ENCODE measurements at regions not wholly inside any gene's neighbourhood (a gene's known extent, or its start where the extent isn't known, plus 50 kb on each side); places are given as distances from the start of the nearest gene placed in this dataset.

DNA sequence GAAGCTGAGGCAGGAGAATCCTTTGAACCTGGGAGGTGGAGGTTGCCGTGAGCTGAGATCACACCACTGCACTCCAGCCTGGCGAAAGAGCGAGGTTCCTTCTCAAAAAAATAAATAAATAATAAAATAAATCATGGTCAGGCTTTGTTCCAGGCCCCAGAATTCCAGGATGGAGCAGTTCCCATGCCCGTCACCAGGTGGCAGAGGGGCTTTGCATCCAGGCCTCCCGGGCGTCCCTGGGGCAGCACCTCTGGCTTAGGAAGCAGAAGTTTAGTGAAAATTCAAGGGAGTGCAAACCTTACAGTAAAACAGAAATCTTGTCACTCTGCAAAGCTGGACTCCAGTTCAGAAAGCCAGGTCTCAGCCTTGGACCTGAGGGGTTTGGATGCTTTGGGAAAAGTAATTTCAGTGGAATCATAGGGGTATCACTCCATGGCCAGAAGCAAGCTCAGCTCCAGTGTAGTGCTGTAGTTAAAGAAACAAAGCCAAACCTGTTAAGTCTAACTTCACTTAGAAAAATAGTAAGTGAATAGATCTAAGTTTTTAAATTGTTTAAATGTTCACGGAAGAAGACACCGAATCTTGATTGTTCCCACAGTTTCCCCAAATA lies 512.7 kb downstream of the CMPK2 start:
- no peak for DNase-seq (ENCODE audit: low read depth in 2 of 2)

DNA sequence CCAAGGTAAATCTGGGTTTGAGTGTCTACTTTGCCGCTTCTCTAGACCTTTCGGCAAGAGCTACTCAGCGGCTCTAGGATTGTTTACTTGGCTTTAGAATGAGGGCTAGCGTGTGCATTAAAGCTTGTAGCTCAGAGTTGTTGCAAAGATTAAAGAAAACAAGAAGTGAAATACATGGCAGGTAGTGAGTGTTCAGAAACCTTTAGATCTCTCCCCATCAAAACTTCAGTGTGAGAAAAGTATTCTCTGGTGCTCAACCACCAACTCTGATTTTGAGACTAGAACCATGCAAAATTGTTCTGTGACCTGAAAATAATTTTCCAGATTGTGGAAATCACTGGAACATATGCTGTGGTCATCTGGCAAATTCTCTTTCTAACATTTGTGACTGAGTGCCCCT lies 512.0 kb downstream of the CMPK2 start:
- DNase-seq (ENCODE audit: low read depth in 2 of 2), result no peak

DNA sequence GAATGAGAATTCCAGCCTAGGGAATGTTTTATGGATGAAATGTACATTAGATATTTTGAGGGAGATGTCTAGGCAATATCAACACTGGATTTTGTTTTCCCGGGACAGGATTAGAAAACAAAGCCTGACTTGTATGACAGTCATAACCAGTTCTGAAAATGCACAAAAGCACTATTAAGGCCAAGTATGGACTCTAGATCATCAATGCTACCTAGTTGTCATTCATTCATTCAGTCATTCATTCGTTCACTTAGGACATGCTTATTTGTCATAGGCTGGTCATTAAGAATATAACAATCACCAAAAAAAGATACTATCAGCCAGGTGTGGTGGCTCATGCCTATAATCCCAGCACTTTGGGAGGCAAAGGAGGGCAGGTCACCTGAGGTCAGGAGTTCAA lies 511.2 kb downstream of the CMPK2 start:
- no peak for DNase-seq (ENCODE audit: low read depth in 2 of 2)

DNA sequence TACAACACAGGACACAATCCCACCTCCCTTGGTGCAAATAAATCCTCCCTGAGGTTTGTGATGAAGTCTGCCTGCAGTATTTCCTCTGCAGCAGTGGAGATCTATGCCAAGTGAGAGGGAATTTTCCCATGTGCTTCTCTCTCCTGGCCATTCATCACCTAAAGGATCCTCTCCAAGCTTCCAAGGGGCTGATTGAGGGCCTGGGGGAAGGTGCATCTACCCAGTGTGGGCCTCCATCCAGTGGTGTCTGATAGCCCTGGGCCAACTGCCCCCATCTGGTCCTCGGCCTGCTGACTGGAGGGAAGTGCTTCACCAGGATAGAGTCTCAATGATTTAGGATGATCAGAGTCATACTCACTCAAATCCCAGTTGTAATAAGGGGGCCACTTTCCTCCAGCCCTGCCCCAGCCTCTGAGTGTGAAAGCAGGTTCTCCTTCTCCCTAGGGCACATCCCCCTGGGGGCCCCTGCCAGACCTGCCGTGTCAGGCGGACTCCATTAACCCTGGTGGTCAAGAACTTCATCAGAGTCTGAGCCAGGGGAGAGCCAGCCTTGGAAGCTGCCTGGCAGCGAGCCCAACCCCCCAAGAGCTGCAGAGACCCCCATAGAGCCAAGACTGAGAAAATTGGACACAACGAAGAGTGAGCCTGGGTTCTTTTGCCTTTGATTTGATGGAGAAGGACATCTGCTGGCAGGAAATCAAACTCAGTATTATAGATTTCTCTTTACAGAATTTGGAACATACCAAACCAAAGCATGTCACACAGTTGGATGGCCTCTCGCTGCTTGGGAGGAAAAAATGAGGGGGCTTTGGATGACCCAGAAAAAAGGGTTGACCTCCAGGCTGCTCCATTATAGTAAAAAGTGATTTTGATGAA lies 509.6 kb downstream of the CMPK2 start:
- DNase-seq (ENCODE audit: low read depth in 2 of 2), result no peak

DNA sequence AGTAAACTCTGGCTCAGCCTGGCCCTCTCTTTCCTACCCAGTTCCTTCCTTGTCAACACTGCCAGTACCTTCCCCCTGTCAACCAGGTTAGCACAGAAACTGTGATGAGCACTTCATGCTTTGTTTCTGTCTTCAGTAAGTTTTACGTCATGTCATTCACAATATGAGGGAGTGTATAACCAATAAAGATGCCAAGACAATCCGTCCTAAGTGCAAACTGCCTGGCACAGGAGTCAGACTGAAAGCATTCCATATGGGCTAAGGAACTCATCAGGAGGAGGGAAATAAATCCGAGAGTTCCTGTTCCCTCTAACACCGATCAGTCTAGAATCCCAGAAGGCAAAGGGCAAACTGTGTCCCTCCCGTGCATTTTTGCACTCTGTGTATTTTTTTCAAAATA lies 507.2 kb downstream of the CMPK2 start:
- DNase-seq (ENCODE audit: low read depth in 2 of 2), result no peak

DNA sequence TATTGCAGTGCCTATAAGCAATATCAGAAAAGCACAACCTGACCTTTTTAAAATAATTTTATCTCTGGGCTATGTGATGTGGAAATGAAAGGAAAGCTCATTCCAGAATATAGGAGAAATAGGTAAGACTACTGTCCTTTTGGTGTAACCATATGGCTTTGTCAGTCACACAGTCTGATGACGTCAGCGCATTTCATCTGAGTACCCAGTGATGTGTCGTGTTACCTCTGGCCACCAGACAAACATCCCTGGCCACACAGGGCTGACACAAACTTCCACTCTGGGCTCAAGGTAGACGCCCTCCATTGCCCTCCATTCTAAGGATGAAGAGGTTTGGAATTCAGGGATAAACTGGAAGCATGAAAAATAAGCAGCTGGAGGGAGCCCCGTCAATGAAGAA lies 506.7 kb downstream of the CMPK2 start:
- no peak for DNase-seq (ENCODE audit: low read depth in 2 of 2)

DNA sequence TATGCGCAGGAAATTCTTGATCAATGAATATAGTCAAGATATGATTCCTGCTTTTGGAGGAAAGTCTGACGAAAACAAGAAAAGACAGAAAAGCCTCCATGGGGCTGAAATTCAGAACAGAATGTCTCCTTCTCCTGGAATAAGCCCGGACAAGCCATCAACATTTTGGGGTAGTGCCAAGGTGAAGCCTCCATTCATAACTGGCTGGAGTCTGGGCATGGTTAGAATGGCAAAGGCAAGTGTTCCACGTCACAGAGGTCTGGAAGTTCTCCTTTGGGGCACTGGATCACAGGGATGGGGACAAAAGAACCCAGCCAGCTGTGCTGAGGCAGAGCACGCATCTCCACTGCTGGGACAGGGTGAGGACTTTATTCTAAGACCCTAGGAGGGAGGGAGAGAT lies 505.7 kb downstream of the CMPK2 start:
- DNase-seq (ENCODE audit: low read depth in 2 of 2), result no peak

DNA sequence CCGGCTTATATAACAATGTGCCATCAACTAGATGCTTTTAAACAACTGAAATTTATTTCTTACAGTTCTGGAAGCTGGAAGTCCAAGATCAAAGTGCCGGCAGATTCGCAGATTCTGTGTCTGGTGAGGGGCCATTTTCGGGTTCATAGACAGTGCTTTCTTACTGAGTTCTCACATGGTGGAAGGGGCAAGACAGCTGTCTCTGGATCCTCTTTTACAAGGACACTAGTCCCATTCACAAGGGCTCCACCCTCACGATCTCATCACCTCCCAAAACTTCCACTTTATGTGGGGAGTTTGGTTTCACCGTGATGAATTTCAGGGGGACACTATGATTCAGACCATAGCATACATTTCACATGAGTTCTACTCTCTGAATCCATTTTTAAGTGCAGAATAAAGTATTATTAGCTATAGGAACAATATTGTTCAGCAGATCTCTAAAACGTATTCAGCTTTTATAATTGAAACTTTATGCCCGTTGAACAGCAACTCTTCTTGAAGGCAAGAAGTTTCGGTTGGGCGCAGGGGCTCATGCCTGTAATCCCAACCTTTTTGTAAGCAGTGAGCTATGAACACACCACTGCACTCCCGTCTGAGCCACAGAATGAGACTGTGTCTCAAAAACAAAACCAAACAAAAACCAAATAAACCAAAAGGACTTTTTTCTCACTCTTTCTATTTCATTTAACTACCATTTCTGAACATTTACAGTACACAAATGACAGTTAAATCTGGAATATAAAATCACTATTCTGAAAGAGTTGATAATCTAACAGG lies 502.8 kb downstream of the CMPK2 start:
- no peak for DNase-seq (ENCODE audit: low read depth in 2 of 2)

DNA sequence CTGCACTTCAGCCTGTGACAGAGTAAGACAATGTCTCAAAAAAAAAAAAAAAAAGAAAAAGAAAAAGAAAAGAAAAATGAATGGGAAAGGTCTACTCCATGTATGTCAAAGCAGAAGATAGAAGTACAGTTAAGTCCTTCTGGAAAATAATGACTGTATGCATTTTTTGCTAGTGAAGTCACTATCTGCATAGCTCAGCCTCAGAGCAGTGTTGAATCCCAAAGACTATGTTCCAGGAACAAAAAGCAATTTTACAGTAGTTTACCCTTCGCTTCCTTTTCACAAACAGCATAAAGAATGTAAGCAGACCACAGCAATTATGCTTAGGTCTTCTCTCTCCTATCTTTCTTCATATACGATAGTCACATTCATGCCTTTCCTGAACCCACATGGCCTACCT lies 497.4 kb downstream of the CMPK2 start:
- DNase-seq (ENCODE audit: low read depth in 2 of 2), result no peak

DNA sequence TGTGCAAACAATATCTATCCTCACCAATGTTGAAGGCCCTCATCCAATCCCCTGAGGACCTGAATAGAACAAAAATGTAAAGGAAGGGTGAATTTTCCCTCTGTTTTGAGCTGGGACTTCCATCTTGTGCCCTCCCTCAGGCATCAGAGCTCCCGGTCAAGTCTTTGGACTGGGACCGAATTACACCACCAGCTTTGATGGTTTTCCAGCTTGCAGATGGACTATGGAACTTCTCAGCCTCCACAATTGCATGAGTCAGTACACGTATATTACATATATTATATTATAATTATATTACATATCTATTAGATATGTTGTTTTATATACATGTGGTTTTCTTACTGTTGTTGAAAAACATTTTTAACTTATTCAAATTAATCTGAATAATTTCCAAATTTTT lies 496.4 kb downstream of the CMPK2 start:
- no peak for DNase-seq (ENCODE audit: low read depth in 2 of 2)

DNA sequence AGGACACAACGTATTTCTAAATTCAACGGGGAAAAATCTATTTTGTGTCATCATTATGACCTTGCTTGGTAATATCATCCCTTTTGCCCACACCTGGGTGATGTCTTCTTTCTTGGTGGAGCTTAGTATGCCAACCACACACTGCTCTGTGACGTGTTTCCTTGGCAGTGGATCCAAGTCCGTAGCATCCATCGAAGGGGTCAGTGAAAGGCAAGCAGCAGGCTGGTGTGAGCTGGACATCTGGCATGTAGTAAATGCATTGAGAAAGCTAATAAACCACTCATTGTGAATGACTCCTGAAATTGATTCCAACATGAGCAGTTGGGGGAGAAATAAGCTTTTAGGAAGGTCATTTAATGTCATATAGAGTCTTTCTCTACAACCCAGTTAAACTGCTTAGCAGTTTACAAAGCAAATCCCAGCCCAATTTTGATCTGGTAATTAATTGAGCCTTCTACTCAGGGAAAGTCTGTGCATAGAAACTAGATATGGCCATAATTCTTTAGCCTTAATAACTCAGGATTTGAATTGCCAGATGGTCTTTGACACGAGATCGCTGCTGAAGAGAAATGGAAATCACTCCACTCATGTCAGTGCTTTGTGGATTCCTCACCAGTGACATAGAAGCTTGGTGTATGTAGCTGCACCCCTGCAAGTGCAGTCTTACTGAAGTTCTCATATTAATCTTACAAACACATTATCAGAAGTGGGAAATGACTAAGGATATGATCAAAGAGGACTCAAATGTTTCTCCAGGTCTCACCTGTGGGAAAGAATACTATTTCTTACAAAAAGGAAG lies 494.8 kb downstream of the CMPK2 start:
- DNase-seq (ENCODE audit: low read depth in 2 of 2), result no peak

DNA sequence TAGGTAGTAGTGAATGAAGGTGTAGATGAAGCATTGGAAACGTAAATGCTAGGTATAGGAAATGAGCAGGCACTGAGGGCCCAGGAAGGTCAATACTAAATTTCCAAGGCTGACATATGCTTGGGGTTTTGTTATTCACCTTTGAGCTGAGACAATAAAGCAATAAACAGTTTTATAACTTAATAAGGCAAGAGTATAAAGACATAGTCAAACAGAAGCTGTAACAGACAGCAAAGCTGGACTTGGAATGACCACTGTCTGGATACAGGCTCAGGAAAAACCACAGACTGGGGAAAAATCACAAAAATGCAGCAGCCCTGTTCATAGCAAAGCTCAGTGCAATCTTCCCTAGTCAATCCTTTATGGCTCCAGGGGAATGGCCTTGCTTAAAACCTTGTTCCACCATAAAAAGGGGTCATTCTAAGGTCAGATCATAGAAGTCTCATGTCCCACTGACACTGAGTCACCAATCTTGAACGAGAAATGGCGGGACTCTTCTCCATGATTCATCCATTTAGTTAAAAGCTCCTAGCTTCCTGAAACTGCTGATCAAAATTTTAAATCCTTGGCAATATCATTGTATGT lies 493.3 kb downstream of the CMPK2 start:
- no peak for DNase-seq (ENCODE audit: low read depth in 2 of 2)

DNA sequence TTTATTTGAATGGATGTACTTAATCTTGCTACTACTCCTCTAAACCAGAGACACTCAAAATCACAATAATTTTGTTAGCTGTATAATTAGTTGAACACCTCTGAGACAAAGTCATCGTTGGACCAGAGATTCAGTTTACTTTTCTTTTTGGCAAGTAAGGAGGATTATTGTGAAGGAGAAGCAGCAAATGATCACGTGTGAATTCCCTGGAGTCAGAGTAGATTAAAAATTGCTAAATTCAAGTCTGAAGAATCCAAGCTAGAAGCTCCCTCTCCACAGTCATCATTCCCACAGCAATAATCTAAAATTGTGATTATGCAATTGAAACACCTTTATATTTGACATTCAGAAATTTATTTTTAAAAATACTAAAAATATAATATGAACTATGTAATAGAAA lies 484.4 kb downstream of the CMPK2 start:
- DNase-seq (ENCODE audit: low read depth in 2 of 2), result no peak

DNA sequence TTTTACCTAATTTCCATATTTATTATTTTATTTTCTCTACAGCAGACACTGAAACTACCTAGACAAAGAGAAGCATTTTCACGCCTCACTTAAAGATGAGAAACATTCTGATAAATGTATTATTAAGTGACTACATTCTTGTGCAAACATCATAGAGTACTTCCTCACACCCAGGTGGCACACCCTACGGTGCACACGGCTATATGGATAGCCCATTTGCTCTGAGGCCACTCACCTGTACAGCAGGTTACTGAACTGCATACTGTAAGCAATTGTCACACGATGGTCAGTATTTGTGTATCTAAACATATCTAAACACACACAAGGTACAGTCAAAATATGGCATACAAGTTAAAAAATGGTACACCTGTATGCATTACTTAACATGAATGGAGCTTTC lies 481.4 kb downstream of the CMPK2 start:
- no peak for DNase-seq (ENCODE audit: low read depth in 2 of 2)

DNA sequence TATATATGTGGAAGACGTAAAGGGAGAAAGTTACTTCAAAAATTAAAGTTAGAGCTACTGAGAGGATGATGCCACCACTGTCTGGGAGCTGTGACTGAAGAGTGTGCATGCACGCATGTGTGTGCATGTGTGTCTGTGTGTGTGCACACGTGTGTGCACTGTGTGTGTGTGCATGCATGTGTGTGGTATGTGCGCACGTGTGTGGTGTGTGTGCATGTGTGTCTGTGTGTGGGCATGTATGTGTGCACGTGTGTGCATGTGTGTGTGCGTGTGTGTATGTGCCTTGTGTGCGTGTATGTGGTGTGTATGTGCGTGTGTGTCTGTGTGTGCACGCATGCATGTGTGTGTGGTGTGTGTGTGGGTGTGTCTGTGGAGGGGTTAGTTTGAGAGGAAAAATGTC lies 473.4 kb downstream of the CMPK2 start:
- no peak for DNase-seq (ENCODE audit: low read depth in 2 of 2)

DNA sequence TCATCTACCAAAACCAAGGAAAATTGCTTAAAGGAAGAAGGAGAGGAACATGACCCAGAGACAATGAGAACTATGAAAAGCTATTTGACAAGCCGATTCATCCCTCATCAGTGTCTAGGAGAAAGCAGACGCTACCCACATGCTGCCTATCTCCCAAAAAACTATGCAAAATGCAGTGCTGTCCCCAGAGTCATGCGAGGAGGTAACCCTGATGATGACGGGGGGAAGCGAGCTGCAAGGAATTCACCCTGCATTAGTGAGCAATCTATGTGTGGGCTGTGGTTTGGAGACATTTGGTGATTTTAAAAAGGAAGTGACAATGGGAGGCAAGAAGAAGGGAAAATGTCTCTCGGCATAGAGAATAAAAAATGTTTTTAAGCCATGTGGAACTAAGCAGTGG lies 472.7 kb downstream of the CMPK2 start:
- DNase-seq (ENCODE audit: low read depth in 2 of 2), result no peak

DNA sequence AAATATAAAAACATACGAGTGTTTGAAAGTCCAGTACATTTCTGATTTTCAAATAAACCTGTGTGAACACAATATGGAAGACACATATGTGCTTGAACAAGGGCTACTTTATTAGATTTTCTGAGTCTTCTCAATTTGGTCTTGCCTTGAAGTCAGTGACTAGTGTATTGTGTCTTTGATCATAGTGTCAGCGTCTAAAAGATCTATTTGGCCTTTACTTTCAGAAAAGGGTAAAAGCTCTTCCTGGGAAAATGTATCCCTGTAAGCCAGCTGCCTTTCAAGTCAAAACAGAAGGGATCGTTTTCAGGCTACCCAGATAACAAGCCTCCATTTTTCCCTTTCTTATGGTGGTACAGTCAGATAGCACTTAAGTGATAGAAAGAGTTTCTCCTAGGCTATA lies 471.9 kb downstream of the CMPK2 start:
- DNase-seq (ENCODE audit: low read depth in 2 of 2), result no peak

DNA sequence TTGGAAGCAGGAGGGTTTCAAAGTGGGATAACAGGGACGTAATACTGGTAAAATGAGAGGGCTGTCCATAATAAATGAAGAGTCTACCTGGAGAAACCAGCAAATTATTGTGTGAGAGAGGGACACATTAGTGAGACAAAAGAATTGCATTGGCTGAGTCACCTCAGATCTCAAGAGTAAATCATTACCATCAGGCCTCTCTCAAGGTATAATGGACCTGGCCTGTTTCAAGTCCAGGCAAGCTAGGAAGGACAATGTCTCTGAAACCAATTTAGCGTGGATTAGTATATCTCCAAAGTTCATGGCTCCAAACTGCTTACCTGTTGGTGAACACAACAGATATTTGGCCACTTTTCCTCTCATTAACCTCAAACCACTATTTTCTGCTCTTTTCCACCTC lies 471.4 kb downstream of the CMPK2 start:
- no peak for DNase-seq (ENCODE audit: low read depth in 2 of 2)

DNA sequence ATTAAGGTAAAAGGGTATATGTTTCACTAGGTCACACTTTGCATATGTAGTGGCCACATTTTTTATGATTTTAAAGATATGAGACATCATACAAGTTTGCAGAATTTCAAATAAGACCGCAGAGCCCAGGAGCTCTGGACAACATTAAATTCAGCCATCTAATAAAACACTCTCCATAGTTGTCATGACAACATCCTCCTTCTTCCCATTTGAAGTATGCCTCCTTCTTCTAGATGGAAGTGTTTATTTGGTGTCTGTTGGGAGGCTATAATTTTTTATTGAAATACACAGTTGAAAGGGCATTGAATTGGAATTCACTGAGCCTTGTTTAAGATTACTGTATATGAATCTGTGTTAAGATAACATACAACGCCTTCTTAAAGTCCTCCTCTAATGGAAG lies 467.3 kb downstream of the CMPK2 start:
- DNase-seq (ENCODE audit: low read depth in 2 of 2), result no peak

DNA sequence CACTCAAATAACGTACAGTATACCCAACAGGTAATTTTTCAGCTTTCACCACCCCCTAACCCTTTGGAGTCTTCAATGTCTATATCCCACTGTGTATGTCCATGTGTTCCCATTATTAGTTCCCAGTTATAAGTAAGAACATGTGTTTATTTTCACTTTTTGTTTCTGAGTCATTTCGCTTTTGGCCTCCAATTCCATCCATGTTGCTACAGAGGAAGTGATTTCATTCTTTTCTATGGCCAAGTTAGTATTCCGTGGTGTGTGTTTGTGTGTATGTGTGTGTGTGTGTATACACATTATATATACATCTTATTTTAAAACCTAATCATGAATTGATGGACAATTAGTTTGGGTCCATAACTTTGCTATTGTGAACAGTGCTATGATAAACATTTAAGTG lies 464.4 kb downstream of the CMPK2 start:
- no peak for DNase-seq (ENCODE audit: low read depth in 2 of 2)

DNA sequence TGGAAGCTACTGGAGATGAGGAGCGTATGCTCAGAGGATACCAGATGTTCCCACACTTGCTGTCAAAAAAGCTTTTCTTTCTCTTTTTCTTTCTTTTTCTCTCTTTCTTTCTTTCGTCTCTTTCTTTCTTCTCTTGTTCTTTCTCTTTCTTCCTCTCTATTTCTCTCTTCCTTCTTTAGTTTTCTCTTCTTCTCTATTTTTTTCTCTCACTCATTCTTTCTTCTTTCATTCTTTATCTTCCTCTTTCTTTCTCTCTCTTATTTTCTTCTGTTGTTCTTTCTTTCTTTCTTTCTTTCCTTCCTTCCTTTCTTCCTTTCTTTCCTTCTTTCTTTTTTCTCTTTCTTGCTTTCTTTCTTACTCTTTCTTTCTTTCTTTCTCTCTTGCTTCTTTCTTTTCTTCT lies 457.6 kb downstream of the CMPK2 start:
- DNase-seq (ENCODE audit: low read depth in 2 of 2), result no peak

DNA sequence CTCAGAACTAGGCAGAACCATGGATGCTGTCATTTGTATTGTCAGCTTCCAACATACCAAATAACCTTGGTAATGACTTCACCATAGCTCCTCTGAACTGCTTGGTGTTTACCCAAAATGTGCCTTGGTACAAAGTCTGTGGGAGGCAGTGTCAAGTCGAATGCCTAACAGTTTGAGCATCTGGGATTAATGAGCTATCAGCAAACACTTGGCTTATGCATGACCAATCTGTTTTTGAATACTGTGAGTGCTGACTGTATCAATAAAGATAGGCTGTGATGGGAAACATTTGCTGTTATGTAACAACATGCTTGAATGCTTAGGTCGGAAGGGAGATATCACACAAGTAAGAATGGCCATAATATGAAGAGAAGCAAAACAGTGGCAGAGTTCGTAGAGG lies 455.4 kb downstream of the CMPK2 start:
- DNase-seq (ENCODE audit: low read depth in 2 of 2), result no peak

Measured in stimulated activated CD8-positive, alpha-beta memory T cell treated with anti-CD3 and anti-CD28 coated beads, Interleukin-2, amount 100 ng/mL, for 48 hours (primary cell).